T follicular helper cell (primary cell): ENCODE measurements at regions not wholly inside any gene's neighbourhood (a gene's known extent, or its start where the extent isn't known, plus 50 kb on each side); places are given as distances from the start of the nearest gene placed in this dataset.
"Not testable (repeated sequence)": the region's sequence is repeated elsewhere in the genome, so short reads cannot be mapped to it uniquely, and the experiment has no call there.

Experiments
- DNase-seq: peaks from one replicate; pipeline ENCODE4 v3.0.0-alpha.2; 2020; ENCODE audit warnings: low read depth

DNA sequence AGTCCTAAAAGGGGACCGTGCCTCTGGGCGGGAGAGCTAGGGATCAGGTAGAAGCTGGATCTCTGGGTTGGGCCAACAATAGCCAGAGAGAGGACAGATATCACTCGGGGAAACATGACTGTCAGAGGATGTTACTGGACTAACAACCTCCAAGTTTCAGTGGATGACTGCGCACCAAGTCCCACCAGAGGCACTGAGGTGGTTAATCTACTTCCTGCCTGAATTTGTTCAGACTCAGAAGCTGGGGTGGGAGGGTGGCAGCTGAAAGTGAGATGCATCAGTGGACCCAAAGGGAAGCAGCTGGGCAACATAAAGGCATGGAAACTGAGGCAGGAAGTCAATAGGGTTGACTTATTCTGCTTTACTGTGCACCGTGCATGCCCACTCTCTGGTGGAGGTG, 130.1 kb upstream of the SLC44A1 start:
- DNase-seq, result no peak

DNA sequence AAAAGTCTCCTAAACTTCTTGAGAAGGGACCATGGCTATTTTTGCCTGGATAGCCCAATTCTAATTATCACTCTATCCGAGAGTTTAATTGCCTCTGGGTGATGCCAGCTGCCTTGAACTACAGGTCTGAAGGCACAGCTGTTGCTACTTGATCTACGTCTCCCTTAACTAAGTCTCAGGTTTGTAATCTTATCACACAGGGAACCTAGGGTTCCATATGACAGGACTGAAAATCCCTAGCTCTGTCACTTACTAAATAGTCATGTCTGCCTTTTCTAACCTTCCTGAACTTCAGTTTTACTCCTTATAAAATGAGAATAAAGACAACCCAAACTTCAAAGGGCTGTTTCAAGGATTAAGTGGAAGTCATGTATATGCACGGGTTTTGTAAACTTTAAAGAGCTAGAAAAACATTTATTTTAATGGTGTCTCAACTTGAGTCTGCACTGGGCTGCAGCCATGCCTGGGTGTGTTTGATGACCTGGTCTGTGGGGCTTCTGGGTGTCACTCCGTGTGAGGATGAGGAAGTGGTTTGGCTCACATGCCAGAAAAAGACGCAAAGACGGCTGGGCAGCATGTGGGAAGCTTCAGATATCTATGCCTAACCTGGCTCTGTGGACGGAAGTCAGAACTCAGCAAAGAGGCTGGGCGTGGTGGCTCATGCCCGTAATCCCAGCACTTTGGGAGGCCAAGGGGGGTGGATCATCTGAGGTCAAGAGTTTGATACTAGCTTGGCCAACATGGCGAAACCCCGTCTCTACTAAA, 129.3 kb upstream of the SLC44A1 start:
- DNase-seq, result no peak

DNA sequence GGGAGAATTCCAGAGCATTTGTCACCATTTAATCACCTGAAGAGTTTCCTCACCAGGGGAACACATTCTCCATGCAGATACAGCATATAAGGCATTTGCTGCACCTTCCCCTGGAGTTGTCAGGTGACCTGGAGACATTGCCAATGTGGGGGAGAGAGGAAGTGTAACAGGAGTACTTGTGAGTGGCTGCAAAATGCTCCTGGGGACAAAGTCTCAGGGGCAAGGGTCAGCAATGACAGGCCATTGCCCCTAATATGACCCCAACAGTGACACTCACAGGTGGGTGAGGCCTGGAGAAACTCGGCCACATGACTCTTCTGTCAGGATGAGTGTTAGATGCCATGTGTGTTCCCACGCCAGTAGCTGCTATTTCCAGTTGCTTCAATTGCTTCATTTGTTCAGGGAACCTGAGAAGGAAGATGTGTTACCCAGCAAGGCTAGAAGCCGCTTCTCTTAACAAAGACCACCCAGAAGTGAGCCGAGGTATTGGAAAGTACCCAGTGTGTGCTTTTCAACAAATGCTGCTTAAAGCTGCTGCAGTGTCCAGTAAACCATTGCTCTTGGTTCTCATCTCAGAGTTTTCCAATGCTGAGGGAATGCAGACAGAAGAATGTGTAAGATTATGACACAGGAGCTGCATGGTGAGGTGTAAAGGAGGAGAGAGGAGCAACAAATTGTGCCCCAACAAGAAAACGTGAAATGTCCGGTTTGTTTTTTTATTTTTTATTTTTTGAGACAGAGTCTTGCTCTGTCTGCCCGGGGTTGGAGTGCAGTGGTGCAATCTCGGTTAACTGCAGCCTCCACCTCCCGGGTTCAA, 128.2 kb upstream of the SLC44A1 start:
- no peak for DNase-seq

DNA sequence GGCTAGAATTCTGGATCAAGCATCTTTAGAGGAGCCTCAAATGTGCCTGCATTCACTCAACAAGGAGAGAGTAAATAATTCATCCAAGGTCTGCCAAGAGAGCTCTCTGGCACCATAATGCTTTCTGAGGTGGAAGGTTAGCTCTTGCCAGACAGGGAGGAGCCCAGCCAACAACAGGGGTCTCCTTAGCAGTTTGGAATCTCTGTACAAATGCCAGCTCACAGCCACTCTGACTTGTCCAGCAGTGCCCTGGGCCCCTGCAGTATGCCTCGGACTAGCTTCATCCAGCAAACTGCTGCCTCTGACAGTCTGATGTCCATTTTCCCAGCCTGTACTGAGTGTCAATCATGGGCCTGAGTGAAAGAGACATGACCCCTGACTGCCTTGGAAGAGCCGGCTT, 127.2 kb upstream of the SLC44A1 start:
- no peak for DNase-seq

GRCh38 chr9:105118636-105119035, 125.8 kb upstream of the SLC44A1 start:
- DNase-seq, result no peak

DNA sequence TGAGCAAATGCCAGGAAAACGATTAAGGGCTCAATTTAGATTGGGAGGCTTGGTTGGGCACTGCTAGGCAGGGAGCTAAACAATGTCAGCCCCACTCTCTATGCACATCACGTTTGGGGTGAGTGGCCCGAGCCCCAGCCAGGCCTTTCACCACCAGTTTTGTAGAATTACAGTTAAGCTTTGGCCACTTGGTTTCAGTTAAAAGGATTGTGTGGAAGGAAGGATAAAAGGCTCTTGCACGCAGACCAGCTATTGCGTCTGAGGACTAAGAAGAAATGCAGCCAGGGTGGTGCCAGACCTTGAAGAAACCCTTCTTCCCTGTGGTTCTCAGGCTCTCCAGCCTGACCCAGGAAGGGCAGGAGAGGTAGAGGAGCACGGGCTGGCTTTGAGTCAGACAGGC, 125.3 kb upstream of the SLC44A1 start:
- DNase-seq, result no peak

DNA sequence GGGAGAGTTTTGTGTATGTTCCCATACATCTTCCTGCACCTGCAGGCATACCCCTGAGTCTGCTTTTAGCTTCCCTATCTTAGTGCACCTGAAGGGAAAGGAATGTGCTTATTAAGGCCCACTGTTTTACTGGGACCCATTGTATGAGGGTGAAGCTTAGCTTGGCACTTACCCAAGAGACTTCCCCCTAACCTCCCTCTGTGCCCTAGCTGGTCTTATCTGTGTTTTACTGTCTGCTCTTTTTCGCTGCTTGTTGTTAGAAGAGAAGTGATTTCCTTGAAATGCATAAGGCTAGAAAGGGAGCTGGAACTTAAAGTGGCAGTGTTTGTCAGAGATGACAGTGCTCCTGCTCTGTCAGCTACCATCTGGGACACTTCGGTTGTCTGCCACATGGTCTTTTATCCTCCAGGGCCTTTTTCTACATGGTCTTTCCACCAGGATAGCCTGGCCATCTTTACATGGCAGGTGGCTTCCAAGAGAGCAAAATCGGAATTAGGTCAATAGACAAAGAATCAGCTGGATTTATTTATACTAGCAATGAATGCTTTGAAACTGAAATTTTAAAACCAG, 122.5 kb upstream of the SLC44A1 start:
- no peak for DNase-seq

DNA sequence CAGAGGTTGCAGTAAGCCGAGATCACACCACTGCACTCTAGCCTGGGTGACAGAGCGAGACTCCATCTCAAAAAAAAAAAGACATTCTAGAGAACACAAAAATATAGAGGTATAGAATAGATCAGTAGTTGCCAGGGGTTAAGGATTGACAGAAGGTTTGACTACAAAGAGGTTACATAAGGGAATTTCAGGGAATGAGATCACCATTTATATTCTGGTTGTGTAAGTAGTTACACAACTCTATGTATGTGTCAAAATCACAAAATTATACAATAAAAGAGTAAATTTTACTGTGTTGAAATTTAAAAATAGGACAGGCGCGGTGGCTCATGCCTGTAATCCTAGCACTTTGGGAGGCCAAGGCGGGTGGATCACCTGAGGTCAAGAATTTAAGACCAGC, 119.9 kb upstream of the SLC44A1 start:
- not testable (repeated sequence) for DNase-seq

- no peak for DNase-seq
Observed at GRCh38 chr9:105126226-105126625, 118.2 kb upstream of the SLC44A1 start.

DNA sequence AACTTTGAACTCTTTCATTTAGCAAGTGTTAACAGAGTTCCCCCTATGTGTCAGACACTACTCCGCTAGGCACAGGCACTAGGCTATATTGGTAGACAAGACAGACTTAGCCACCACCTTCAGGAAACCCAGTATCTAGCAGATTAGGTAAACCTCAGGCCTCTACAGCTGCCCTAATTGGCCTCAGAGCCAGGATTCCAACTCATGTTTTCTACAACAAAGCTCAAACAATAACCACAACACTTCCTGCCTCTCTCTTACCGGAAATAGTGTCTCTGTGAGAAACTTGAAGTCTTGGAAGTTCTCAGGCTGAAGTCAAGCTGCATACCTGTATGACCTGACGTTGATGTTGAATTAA, 116.6 kb upstream of the SLC44A1 start:
- DNase-seq, result peak; percentile 54

GRCh38 chr9:105128908-105129600, 115.4 kb upstream of the SLC44A1 start:
- DNase-seq, result no peak

DNA sequence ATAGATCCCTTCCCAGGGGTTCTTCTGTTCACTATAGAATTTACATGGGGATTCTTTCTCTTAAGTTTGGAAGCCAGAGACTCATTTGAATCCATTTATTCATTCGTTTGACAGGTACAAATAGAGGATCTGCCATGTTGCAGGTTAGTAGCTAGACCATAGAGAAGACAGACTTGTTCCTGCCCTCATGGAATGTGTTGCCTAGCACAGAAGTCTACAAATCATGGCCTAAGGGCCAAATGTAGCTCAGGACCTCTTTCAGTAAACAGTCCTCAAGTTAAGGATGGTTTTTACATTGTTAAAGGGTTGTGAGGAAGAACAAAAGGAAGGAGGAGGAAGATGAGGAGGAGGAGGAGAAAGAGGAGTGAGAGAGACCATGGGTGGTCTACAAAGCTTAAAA, 114.7 kb upstream of the SLC44A1 start:
- DNase-seq, result no peak

GRCh38 chr9:105131981-105132380, 112.5 kb upstream of the SLC44A1 start:
- DNase-seq, result no peak

GRCh38 chr9:105132606-105133005, 111.8 kb upstream of the SLC44A1 start:
- no peak for DNase-seq

GRCh38 chr9:105138306-105138801, 106.1 kb upstream of the SLC44A1 start:
- DNase-seq, result no peak

DNA sequence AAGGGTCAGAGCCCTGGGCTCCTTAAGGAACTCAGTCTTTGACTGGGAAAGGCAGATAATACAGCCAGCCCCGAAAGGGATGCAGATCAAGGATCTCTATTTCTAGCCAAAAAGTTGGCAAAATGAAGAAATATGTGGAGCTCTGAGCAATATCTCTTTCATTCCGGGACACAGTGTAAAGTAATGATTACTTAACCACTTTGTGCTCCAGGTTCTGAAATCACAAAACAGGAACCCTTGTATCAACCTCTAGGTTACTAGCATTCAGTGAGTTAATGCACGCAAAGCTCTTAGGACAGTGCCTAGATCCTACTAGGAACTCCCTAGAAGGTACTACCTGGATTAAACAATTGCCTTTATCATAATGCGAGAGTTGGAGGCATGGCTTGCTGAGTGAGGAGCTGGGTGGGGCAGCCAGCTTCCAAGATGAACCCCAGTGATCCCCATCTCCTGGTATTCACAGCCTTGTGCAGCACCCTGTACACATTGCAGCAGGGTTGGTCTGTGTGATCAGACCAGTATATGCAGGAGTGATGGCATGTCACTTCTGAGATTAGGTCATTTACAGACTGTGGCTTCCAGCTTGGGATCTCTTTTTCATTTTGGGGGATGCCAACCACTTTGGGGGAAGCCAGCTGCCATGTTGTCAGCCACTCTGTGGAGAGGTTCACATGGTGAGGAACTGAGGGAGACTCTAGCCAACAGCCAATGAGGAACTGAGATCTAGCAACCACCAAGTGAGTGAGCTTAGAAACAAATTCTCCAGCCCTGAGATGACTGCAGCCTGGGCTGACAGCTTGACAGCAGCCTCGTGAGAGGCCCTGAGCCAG, 103.1 kb upstream of the SLC44A1 start:
- no peak for DNase-seq

DNA sequence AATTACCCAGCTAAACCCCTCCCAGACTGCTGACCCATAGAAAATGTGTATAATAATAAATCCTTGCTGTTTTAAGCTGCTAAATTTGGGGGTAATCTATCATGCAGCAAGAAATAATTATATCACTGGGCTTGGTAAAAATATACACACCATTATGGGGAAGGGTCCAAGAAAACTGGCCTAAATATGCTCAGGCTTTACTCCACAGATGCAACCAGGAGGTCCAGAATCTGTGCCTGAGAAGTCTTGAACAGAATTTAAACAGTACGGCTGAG, 102.5 kb upstream of the SLC44A1 start:
- no peak for DNase-seq

DNA sequence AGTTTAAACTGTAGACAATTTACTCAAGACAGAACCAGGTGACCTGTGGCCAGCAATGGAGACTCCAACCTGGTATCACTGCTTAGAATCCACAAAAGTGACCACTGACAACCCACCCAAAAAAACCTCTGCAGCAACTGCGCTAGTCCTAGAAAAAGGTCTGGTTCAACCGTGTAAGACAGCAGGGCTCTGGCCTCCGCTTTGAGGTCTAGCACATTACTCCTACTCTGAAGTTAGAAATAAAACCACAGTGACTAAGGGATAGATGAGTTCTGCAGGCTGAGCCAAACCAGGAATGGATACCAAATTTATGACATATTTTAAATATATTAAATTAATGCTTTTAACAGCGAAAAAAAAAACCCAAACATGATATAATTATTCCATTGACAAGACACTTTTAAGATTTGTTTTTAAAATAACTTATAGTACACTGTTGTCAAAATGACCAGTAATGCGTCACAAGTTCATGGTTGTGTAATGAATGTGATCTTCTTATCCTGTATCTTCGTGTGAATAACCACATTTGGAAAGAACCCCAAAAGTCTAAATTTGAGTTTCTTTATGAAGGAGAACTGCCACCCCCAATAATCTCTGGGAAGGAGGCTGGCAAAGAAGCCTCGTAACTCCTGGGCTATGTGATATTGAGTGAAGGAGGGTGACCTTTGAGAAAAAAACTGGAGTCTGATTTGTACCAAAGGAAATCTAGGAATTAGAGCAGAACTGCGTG, 101.9 kb upstream of the SLC44A1 start:
- DNase-seq, result no peak

GRCh38 chr9:105143136-105143430, 101.4 kb upstream of the SLC44A1 start:
- DNase-seq, result no peak

- DNase-seq, result no peak
Observed at GRCh38 chr9:105144076-105144475, 100.4 kb upstream of the SLC44A1 start.

DNA sequence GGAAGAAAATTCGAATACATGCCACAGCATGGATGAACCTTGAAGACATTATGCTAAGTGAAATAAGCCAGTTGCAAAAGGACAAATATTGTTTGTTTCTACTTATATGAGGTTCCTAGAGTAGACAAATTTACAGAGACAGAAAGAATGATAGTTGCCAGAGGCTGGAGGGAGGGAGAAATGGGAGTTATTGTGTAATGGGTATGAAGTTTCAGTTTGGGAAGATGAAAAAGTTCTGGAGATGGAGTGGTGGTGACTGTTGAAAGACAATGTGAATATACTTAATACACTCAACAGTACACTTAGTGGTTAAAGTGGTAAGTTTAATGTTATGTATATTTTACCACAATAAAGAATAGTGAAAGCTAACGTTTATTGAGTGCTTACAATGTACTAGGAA, 99.6 kb upstream of the SLC44A1 start:
- no peak for DNase-seq
